AG09319 (cell line): ENCODE measurements at regions not wholly inside any gene's neighbourhood (a gene's known extent, or its start where the extent isn't known, plus 50 kb on each side); places are given as distances from the start of the nearest gene placed in this dataset.

ENCODE experiments used
- DNase-seq: peaks from one replicate; pipeline ENCODE4 v3.0.0-alpha.2; 2010; ENCODE audit warnings: low read depth; ENCODE audit errors: extremely low read depth
- CTCF ChIP-seq: IDR thresholded peaks from 2 replicates; pipeline ENCODE4 v1.5.1; 2011; ENCODE audit warnings: low read depth, mild to moderate bottlenecking, inconsistent platforms, low read length, moderate library complexity

GRCh38 chr12:60616400-60616799 lies 1020.6 kb downstream of the SLC16A7 start:
- no peak for DNase-seq
- TF ChIP-seq CTCF: no peak

GRCh38 chr12:60630796-60631195 lies 1035.0 kb downstream of the SLC16A7 start:
- no peak for DNase-seq
- no peak for TF ChIP-seq CTCF

GRCh38 chr12:60644076-60644475 lies 1048.2 kb downstream of the SLC16A7 start:
- TF ChIP-seq CTCF: no peak
- no peak for DNase-seq

- no peak for TF ChIP-seq CTCF
- DNase-seq: no peak
These were observed 1071.1 kb downstream of the SLC16A7 start for GRCh38 chr12:60666895-60667294.

GRCh38 chr12:60672949-60673348 lies 1077.1 kb downstream of the SLC16A7 start:
- no peak for DNase-seq
- no peak for TF ChIP-seq CTCF

- no peak for DNase-seq
These were observed 1089.3 kb downstream of the SLC16A7 start for GRCh38 chr12:60684988-60685655.

GRCh38 chr12:60689137-60689536 lies 1093.3 kb downstream of the SLC16A7 start:
- TF ChIP-seq CTCF: no peak
- no peak for DNase-seq

More at GRCh38 chr12:60684988-60685655, 1089.3 kb downstream of the SLC16A7 start:
- TF ChIP-seq CTCF: no peak; the same call in 1 of the 2 replicates
